MG63 (cell line): ENCODE measurements at regions not wholly inside any gene's neighbourhood (a gene's known extent, or its start where the extent isn't known, plus 50 kb on each side); places are given as distances from the start of the nearest gene placed in this dataset.
A peak's percentile ranks its signal among the peaks of the same experiment; 100 is the strongest.
"Not testable (repeated sequence)": the region's sequence is repeated elsewhere in the genome, so short reads cannot be mapped to it uniquely, and the experiment has no call there.

Experiments used
- DNase-seq: peaks from one replicate; pipeline ENCODE4 v3.0.0-alpha.2; 2020
- H3K27me3 ChIP-seq: fragments of 250-450 bp; sonication (Bioruptor Pico); 2 replicates; pipeline ENCODE4 v1.5.1; 2020; ENCODE audit warnings: mild to moderate bottlenecking, moderate library complexity
- H3K36me3 ChIP-seq: fragments of 250-450 bp; sonication (Bioruptor Pico); 2 replicates; pipeline ENCODE4 v1.5.1; 2020; ENCODE audit warnings: mild to moderate bottlenecking, moderate library complexity
- H3K4me3 ChIP-seq: fragments of 250-450 bp; sonication (Bioruptor Pico); 2 replicates; pipeline ENCODE4 v1.5.1; 2020; ENCODE audit warnings: mild to moderate bottlenecking, moderate library complexity
- H3K9me3 ChIP-seq: fragments of 250-450 bp; sonication (Bioruptor Pico); 2 replicates; pipeline ENCODE4 v1.5.1; 2020; ENCODE audit warnings: mild to moderate bottlenecking, moderate library complexity

GRCh38 chr1:177427811-177428210 is 257.1 kb downstream of the BRINP2 start:
- DNase-seq: no peak
- Histone ChIP-seq H3K9me3 (no peaks in the 10 kb centered on the region; the same call in 1 of the 2 replicates), H3K36me3 (no peaks in the 10 kb centered on the region), H3K4me3 (no peak overlapping the region), H3K27me3 (peaks cover 2% of the 10 kb centered on the region; the same call in 1 of the 2 replicates)

- Histone ChIP-seq H3K27me3 (peaks cover 2% of the 10 kb centered on the region; the same call in 1 of the 2 replicates), H3K9me3 (peaks cover 3% of the 10 kb centered on the region; the same call in 1 of the 2 replicates), H3K4me3 (no peak overlapping the region), H3K36me3 (no peaks in the 10 kb centered on the region)
- DNase-seq: no peak
Observed at GRCh38 chr1:177426497-177426896, 255.7 kb downstream of the BRINP2 start.

GRCh38 chr1:177425199-177425598 is 254.4 kb downstream of the BRINP2 start:
- peak; percentile 9 for DNase-seq
- H3K27me3 ChIP-seq: 0 out of 2 replicates have a peak, but pooled peaks cover 3% of the 10 kb centered on the region
- no peak overlapping the region for H3K4me3 ChIP-seq
- H3K9me3 ChIP-seq: peaks cover 3% of the 10 kb centered on the region; the same call in 1 of the 2 replicates
- H3K36me3 ChIP-seq: no peaks in the 10 kb centered on the region

- no peaks in the 10 kb centered on the region for H3K36me3 ChIP-seq
- peaks cover 3% of the 10 kb centered on the region; the same call in 1 of the 2 replicates for H3K9me3 ChIP-seq
- no peak for DNase-seq
- H3K27me3 ChIP-seq: 0 out of 2 replicates have a peak, but pooled peaks cover 3% of the 10 kb centered on the region
- no peak overlapping the region for H3K4me3 ChIP-seq
Observed at GRCh38 chr1:177424744-177425143, 254.0 kb downstream of the BRINP2 start.

- Histone ChIP-seq H3K4me3 (no peak overlapping the region), H3K9me3 (peaks cover 3% of the 10 kb centered on the region; the same call in 1 of the 2 replicates)
- peak; percentile 85 for DNase-seq
Observed at GRCh38 chr1:177423090-177423489, 252.3 kb downstream of the BRINP2 start.

GRCh38 chr1:177413982-177414596 is 243.3 kb downstream of the BRINP2 start:
- DNase-seq: no peak
- Histone ChIP-seq H3K9me3 (no peaks in the 10 kb centered on the region; the same call in 1 of the 2 replicates), H3K27me3 (peaks cover 5% of the 10 kb centered on the region), H3K4me3 (no peak overlapping the region), H3K36me3 (no peaks in the 10 kb centered on the region)

More at GRCh38 chr1:177423090-177423489, 252.3 kb downstream of the BRINP2 start:
- no peaks in the 10 kb centered on the region for H3K36me3 ChIP-seq
- 0 out of 2 replicates have a peak, but pooled peaks cover 3% of the 10 kb centered on the region for H3K27me3 ChIP-seq

GRCh38 chr1:177411381-177411780 is 240.6 kb downstream of the BRINP2 start:
- Histone ChIP-seq H3K27me3 (peaks cover 5% of the 10 kb centered on the region), H3K9me3 (no peaks in the 10 kb centered on the region; the same call in 1 of the 2 replicates), H3K36me3 (no peaks in the 10 kb centered on the region), H3K4me3 (no peak overlapping the region)
- no peak for DNase-seq

GRCh38 chr1:177410179-177410766 is 239.5 kb downstream of the BRINP2 start:
- H3K27me3 ChIP-seq: peaks cover 5% of the 10 kb centered on the region
- no peak for DNase-seq
- H3K4me3 ChIP-seq: no peak overlapping the region
- no peaks in the 10 kb centered on the region; the same call in 1 of the 2 replicates for H3K9me3 ChIP-seq
- no peaks in the 10 kb centered on the region for H3K36me3 ChIP-seq

- not testable (repeated sequence) for H3K4me3 ChIP-seq, DNase-seq, H3K9me3 ChIP-seq, H3K27me3 ChIP-seq, H3K36me3 ChIP-seq
Observed at GRCh38 chr1:177406323-177406722, 235.6 kb downstream of the BRINP2 start.

GRCh38 chr1:177392336-177392735 is 221.6 kb downstream of the BRINP2 start:
- Histone ChIP-seq H3K27me3 (no peaks in the 10 kb centered on the region), H3K36me3 (no peaks in the 10 kb centered on the region), H3K4me3 (no peak overlapping the region), H3K9me3 (no peaks in the 10 kb centered on the region)
- no peak for DNase-seq

GRCh38 chr1:177385760-177386698 is 215.3 kb downstream of the BRINP2 start:
- H3K27me3 ChIP-seq: no peaks in the 10 kb centered on the region; the same call in 1 of the 2 replicates
- no peak overlapping the region for H3K4me3 ChIP-seq
- peak; percentile 37 for DNase-seq
- no peaks in the 10 kb centered on the region for H3K36me3 ChIP-seq
- no peaks in the 10 kb centered on the region for H3K9me3 ChIP-seq

GRCh38 chr1:177384461-177384860 is 213.7 kb downstream of the BRINP2 start:
- DNase-seq: peak; percentile 86
- Histone ChIP-seq H3K27me3 (peaks cover 3% of the 10 kb centered on the region; the same call in 1 of the 2 replicates), H3K36me3 (no peaks in the 10 kb centered on the region), H3K9me3 (no peaks in the 10 kb centered on the region), H3K4me3 (no peak overlapping the region)

GRCh38 chr1:177383715-177384114 is 213.0 kb downstream of the BRINP2 start:
- DNase-seq: no peak
- no peak overlapping the region for H3K4me3 ChIP-seq
- H3K9me3 ChIP-seq: no peaks in the 10 kb centered on the region
- peaks cover 3% of the 10 kb centered on the region; the same call in 1 of the 2 replicates for H3K27me3 ChIP-seq
- no peaks in the 10 kb centered on the region for H3K36me3 ChIP-seq

- H3K27me3 ChIP-seq: peaks cover 3% of the 10 kb centered on the region; the same call in 1 of the 2 replicates
- no peaks in the 10 kb centered on the region for H3K9me3 ChIP-seq
- H3K36me3 ChIP-seq: no peaks in the 10 kb centered on the region
- no peak for DNase-seq
- no peak overlapping the region for H3K4me3 ChIP-seq
Observed at GRCh38 chr1:177377866-177378265, 207.1 kb downstream of the BRINP2 start.

GRCh38 chr1:177368255-177368654 is 197.5 kb downstream of the BRINP2 start:
- H3K9me3 ChIP-seq: no peaks in the 10 kb centered on the region
- DNase-seq: no peak
- peaks cover 2% of the 10 kb centered on the region; the same call in 1 of the 2 replicates for H3K27me3 ChIP-seq
- H3K4me3 ChIP-seq: no peak overlapping the region
- H3K36me3 ChIP-seq: no peaks in the 10 kb centered on the region

GRCh38 chr1:177366091-177366490 is 195.3 kb downstream of the BRINP2 start:
- Histone ChIP-seq H3K9me3 (no peaks in the 10 kb centered on the region), H3K4me3 (no peak overlapping the region), H3K36me3 (no peaks in the 10 kb centered on the region), H3K27me3 (peaks cover 2% of the 10 kb centered on the region; the same call in 1 of the 2 replicates)
- DNase-seq: no peak

- DNase-seq: no peak
- peaks cover 2% of the 10 kb centered on the region; the same call in 1 of the 2 replicates for H3K27me3 ChIP-seq
- no peaks in the 10 kb centered on the region for H3K36me3 ChIP-seq
- no peaks in the 10 kb centered on the region for H3K9me3 ChIP-seq
- H3K4me3 ChIP-seq: no peak overlapping the region
Observed at GRCh38 chr1:177360791-177361190, 190.0 kb downstream of the BRINP2 start.
